Activated naive CD8-positive, alpha-beta T cell (primary cell): ENCODE measurements at regions not wholly inside any gene's neighbourhood (a gene's known extent, or its start where the extent isn't known, plus 50 kb on each side); places are given as distances from the start of the nearest gene placed in this dataset.

Experiments used
- H3K27ac Mint-ChIP-seq: one replicate; pipeline ENCODE4 v1.8.0; 2021; ENCODE audit warnings: mixed read lengths
- H3K27me3 Mint-ChIP-seq: one replicate; pipeline ENCODE4 v1.8.0; 2021; ENCODE audit warnings: mixed read lengths
- H3K36me3 Mint-ChIP-seq: one replicate; pipeline ENCODE4 v1.8.0; 2021; ENCODE audit warnings: mixed read lengths
- H3K4me1 Mint-ChIP-seq: one replicate; pipeline ENCODE4 v1.8.0; 2021; ENCODE audit warnings: low read depth, mixed read lengths
- H3K4me3 Mint-ChIP-seq: one replicate; pipeline ENCODE4 v1.8.0; 2021; ENCODE audit warnings: mild to moderate bottlenecking, mixed read lengths
- H3K9me3 Mint-ChIP-seq: one replicate; pipeline ENCODE4 v1.8.0; 2021; ENCODE audit warnings: low read depth, mixed read lengths

GRCh38 chr6:15025446-15025845, 220.4 kb upstream of the JARID2 start:
- Mint-ChIP-seq H3K27ac (no peak overlapping the region), H3K4me3 (no peak overlapping the region), H3K27me3 (no peaks in the 10 kb centered on the region), H3K9me3 (no peaks in the 10 kb centered on the region), H3K4me1 (peaks cover 8% of the 10 kb centered on the region), H3K36me3 (no peaks in the 10 kb centered on the region)

- H3K4me1 Mint-ChIP-seq = peaks cover 10% of the 10 kb centered on the region
- H3K36me3 Mint-ChIP-seq = peaks cover 3% of the 10 kb centered on the region
- no peak overlapping the region for H3K27ac Mint-ChIP-seq
- no peaks in the 10 kb centered on the region for H3K27me3 Mint-ChIP-seq
- no peak overlapping the region for H3K4me3 Mint-ChIP-seq
- peaks cover 5% of the 10 kb centered on the region for H3K9me3 Mint-ChIP-seq
These were observed 219.0 kb upstream of the JARID2 start for GRCh38 chr6:15026832-15027231.

- Mint-ChIP-seq H3K4me1 (peaks cover 10% of the 10 kb centered on the region), H3K27ac (no peak overlapping the region), H3K36me3 (peaks cover 3% of the 10 kb centered on the region), H3K27me3 (no peaks in the 10 kb centered on the region), H3K4me3 (no peak overlapping the region), H3K9me3 (peaks cover 5% of the 10 kb centered on the region)
These were observed 218.4 kb upstream of the JARID2 start for GRCh38 chr6:15027472-15027871.

- Mint-ChIP-seq H3K4me1 (peaks cover 12% of the 10 kb centered on the region), H3K9me3 (peaks cover 5% of the 10 kb centered on the region), H3K27me3 (no peaks in the 10 kb centered on the region), H3K36me3 (peaks cover 3% of the 10 kb centered on the region), H3K27ac (no peak overlapping the region), H3K4me3 (no peak overlapping the region)
These were observed 213.9 kb upstream of the JARID2 start for GRCh38 chr6:15032015-15032414.

GRCh38 chr6:15033850-15034203, 212.0 kb upstream of the JARID2 start:
- H3K27ac Mint-ChIP-seq = no peak overlapping the region

GRCh38 chr6:15036690-15037245, 209.1 kb upstream of the JARID2 start:
- Mint-ChIP-seq H3K4me1 (peaks cover 8% of the 10 kb centered on the region), H3K9me3 (peaks cover under 1% of the 10 kb centered on the region), H3K27me3 (no peaks in the 10 kb centered on the region), H3K36me3 (no peaks in the 10 kb centered on the region), H3K27ac (no peak overlapping the region), H3K4me3 (no peak overlapping the region)

More at GRCh38 chr6:15033850-15034203, 212.0 kb upstream of the JARID2 start:
- Mint-ChIP-seq H3K4me3 (no peak overlapping the region), H3K4me1 (peaks cover 12% of the 10 kb centered on the region), H3K36me3 (peaks cover 3% of the 10 kb centered on the region), H3K27me3 (no peaks in the 10 kb centered on the region), H3K9me3 (peaks cover 5% of the 10 kb centered on the region)

- Mint-ChIP-seq H3K9me3 (no peaks in the 10 kb centered on the region), H3K4me3 (no peak overlapping the region), H3K4me1 (peaks cover 8% of the 10 kb centered on the region), H3K27me3 (no peaks in the 10 kb centered on the region), H3K36me3 (no peaks in the 10 kb centered on the region), H3K27ac (no peak overlapping the region)
These were observed 208.6 kb upstream of the JARID2 start for GRCh38 chr6:15037253-15037652.

GRCh38 chr6:15038013-15038791, 207.7 kb upstream of the JARID2 start:
- H3K4me3 Mint-ChIP-seq = no peak overlapping the region
- no peak overlapping the region for H3K27ac Mint-ChIP-seq
- no peaks in the 10 kb centered on the region for H3K27me3 Mint-ChIP-seq
- H3K36me3 Mint-ChIP-seq = no peaks in the 10 kb centered on the region
- peaks cover 6% of the 10 kb centered on the region for H3K4me1 Mint-ChIP-seq
- H3K9me3 Mint-ChIP-seq = no peaks in the 10 kb centered on the region

- Mint-ChIP-seq H3K36me3 (no peaks in the 10 kb centered on the region), H3K9me3 (no peaks in the 10 kb centered on the region), H3K4me3 (no peak overlapping the region), H3K27ac (no peak overlapping the region), H3K27me3 (no peaks in the 10 kb centered on the region), H3K4me1 (no peaks in the 10 kb centered on the region)
These were observed 206.7 kb upstream of the JARID2 start for GRCh38 chr6:15039136-15039535.

- H3K36me3 Mint-ChIP-seq = no peaks in the 10 kb centered on the region
- no peak overlapping the region for H3K4me3 Mint-ChIP-seq
- H3K4me1 Mint-ChIP-seq = no peaks in the 10 kb centered on the region
- no peak overlapping the region for H3K27ac Mint-ChIP-seq
- H3K9me3 Mint-ChIP-seq = no peaks in the 10 kb centered on the region
- no peaks in the 10 kb centered on the region for H3K27me3 Mint-ChIP-seq
These were observed 202.9 kb upstream of the JARID2 start for GRCh38 chr6:15042938-15043337.

- Mint-ChIP-seq H3K4me1 (no peaks in the 10 kb centered on the region), H3K9me3 (no peaks in the 10 kb centered on the region), H3K27ac (no peak overlapping the region), H3K27me3 (no peaks in the 10 kb centered on the region), H3K36me3 (no peaks in the 10 kb centered on the region), H3K4me3 (no peak overlapping the region)
These were observed 201.6 kb upstream of the JARID2 start for GRCh38 chr6:15044146-15044882.

GRCh38 chr6:15044948-15045347, 200.9 kb upstream of the JARID2 start:
- Mint-ChIP-seq H3K4me1 (no peaks in the 10 kb centered on the region), H3K4me3 (no peak overlapping the region), H3K36me3 (no peaks in the 10 kb centered on the region), H3K27me3 (no peaks in the 10 kb centered on the region), H3K27ac (no peak overlapping the region), H3K9me3 (no peaks in the 10 kb centered on the region)

- H3K27ac Mint-ChIP-seq = no peak overlapping the region
- no peaks in the 10 kb centered on the region for H3K27me3 Mint-ChIP-seq
- H3K36me3 Mint-ChIP-seq = no peaks in the 10 kb centered on the region
- no peaks in the 10 kb centered on the region for H3K9me3 Mint-ChIP-seq
- H3K4me1 Mint-ChIP-seq = no peaks in the 10 kb centered on the region
- no peak overlapping the region for H3K4me3 Mint-ChIP-seq
These were observed 199.1 kb upstream of the JARID2 start for GRCh38 chr6:15046751-15047150.

GRCh38 chr6:15048367-15048766, 197.5 kb upstream of the JARID2 start:
- Mint-ChIP-seq H3K4me1 (no peaks in the 10 kb centered on the region), H3K9me3 (no peaks in the 10 kb centered on the region), H3K4me3 (no peak overlapping the region), H3K27ac (no peak overlapping the region), H3K27me3 (no peaks in the 10 kb centered on the region), H3K36me3 (no peaks in the 10 kb centered on the region)

GRCh38 chr6:15058200-15059061, 187.4 kb upstream of the JARID2 start:
- Mint-ChIP-seq H3K9me3 (no peaks in the 10 kb centered on the region), H3K27ac (no peak overlapping the region), H3K4me3 (no peak overlapping the region), H3K36me3 (no peaks in the 10 kb centered on the region), H3K27me3 (no peaks in the 10 kb centered on the region), H3K4me1 (no peaks in the 10 kb centered on the region)
